ENCODE measurements at regions not wholly inside any gene's neighbourhood (a gene's known extent, or its start where the extent isn't known, plus 50 kb on each side); places are given as distances from the start of the nearest gene placed in this dataset.

DNA sequence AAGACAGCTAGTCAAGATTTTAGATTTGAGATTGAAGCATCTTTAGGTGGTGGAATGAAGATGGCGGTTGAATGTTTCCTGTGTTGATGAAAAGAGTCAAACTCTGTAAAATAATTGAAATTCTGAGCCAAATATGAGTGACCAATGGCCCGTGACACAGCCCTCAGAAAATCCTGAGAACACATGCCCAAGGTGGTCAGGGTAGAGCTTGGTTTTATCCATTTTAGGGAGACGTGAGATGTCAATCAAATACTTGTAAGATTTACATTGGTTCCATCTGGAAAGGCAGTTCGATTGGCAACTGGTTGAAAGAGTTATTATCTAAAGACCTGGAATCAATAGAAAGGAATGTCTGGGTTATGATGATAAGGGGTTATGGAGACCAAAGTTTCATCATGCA is 198.0 kb upstream of the AGAP1 start:
- TF ChIP-seq, protein P1, sequence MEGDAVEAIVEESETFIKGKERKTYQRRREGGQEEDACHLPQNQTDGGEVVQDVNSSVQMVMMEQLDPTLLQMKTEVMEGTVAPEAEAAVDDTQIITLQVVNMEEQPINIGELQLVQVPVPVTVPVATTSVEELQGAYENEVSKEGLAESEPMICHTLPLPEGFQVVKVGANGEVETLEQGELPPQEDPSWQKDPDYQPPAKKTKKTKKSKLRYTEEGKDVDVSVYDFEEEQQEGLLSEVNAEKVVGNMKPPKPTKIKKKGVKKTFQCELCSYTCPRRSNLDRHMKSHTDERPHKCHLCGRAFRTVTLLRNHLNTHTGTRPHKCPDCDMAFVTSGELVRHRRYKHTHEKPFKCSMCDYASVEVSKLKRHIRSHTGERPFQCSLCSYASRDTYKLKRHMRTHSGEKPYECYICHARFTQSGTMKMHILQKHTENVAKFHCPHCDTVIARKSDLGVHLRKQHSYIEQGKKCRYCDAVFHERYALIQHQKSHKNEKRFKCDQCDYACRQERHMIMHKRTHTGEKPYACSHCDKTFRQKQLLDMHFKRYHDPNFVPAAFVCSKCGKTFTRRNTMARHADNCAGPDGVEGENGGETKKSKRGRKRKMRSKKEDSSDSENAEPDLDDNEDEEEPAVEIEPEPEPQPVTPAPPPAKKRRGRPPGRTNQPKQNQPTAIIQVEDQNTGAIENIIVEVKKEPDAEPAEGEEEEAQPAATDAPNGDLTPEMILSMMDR (IDR thresholded peaks at IDR 0.05 in 8 of 11, conservative IDR thresholded peaks at IDR 0.05 in 3 of 11): no peak
- no peak for TF ChIP-seq POLR2AphosphoS5 (IDR thresholded peaks at IDR 0.05)
- TF ChIP-seq POLR2A (IDR thresholded peaks at IDR 0.05): no peak

Measured in spleen (tissue), 7 donors.